SK-N-MC (cell line): ENCODE measurements at regions not wholly inside any gene's neighbourhood (a gene's known extent, or its start where the extent isn't known, plus 50 kb on each side); places are given as distances from the start of the nearest gene placed in this dataset.

Experiments used
- DNase-seq: peaks from one replicate; pipeline ENCODE4 v3.0.0-alpha.2; 2011; ENCODE audit warnings: low read depth, low spot score
- H3K27ac ChIP-seq: fragments of 200-600 bp; sonication (generic); 2 replicates; pipeline ENCODE4 v1.5.1; 2016; ENCODE audit warnings: mixed run types
- H3K36me3 ChIP-seq: fragments of 200-600 bp; sonication (generic); 2 replicates; pipeline ENCODE4 v1.6.1; 2017; ENCODE audit warnings: antibody characterized with exemption, low read length, mixed read lengths; ENCODE audit not compliant: insufficient read depth
- H3K4me3 ChIP-seq: fragments of 200-600 bp; sonication (generic); 2 replicates; pipeline ENCODE4 v1.5.1; 2016
- H3K9ac ChIP-seq: fragments of 200-600 bp; sonication (generic); 2 replicates; pipeline ENCODE4 v1.8.0; 2017; ENCODE audit warnings: mixed run types, mixed read lengths; ENCODE audit not compliant: insufficient read length
- H3K9me3 ChIP-seq: fragments of 200-600 bp; sonication (generic); 2 replicates; pipeline ENCODE4 v1.6.1; 2017; ENCODE audit warnings: low read depth, mild to moderate bottlenecking, antibody characterized with exemption, low read length, moderate library complexity, mixed read lengths
- EZH2 ChIP-seq: fragments of 200-600 bp; sonication (generic); IDR thresholded peaks from one replicate; pipeline ENCODE4 v1.6.1; 2017; ENCODE audit warnings: antibody characterized with exemption
- FOXP2 ChIP-seq: optimal IDR thresholded peaks from 2 replicates; pipeline ENCODE3; 2011; ENCODE audit warnings: mild to moderate bottlenecking, moderate library complexity; ENCODE audit not compliant: insufficient read depth; ENCODE audit errors: extremely low read length, control extremely low read depth
- POLR2AphosphoS5 ChIP-seq: IDR thresholded peaks from 2 replicates; pipeline ENCODE4 v1.6.1; 2012; ENCODE audit warnings: mild to moderate bottlenecking, low read depth, low read length, borderline replicate concordance

- DNase-seq, result no peak
- H3K9me3 ChIP-seq, result no peaks in the 10 kb centered on the region
- TF ChIP-seq FOXP2, result no peak
- no peak overlapping the region for H3K9ac ChIP-seq
- H3K27ac ChIP-seq, result no peak overlapping the region
- no peak overlapping the region for H3K4me3 ChIP-seq
- no peaks in the 10 kb centered on the region for H3K36me3 ChIP-seq
Observed at GRCh38 chr14:99003646-99004045, 268.4 kb downstream of the BCL11B start.

DNA sequence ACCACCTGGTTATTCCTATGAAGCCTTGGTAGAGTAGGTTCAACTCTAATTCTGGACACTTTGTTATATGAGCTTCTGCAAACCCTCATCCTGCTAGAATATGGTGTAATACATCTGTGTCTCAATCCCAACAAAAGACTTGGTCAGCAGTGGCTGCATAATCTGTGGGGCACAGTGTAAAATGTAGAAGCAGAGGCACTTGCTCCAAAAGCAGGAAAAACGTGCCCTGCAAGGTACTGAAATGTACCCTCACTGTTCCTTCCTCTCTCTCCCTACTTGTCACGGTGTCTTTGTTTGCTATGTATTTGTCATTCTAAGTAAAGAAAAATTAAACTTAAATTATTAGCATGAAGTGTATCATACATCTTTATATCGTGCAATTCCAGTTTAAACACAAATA, 267.9 kb downstream of the BCL11B start:
- H3K27ac ChIP-seq, result no peak overlapping the region
- no peak for TF ChIP-seq POLR2AphosphoS5
- TF ChIP-seq EZH2, result no peak
- TF ChIP-seq FOXP2, result no peak
- no peak for DNase-seq

GRCh38 chr14:99006276-99006675, 265.7 kb downstream of the BCL11B start:
- Histone ChIP-seq H3K9me3 (no peaks in the 10 kb centered on the region), H3K9ac (no peak overlapping the region), H3K4me3 (no peak overlapping the region), H3K27ac (no peak overlapping the region), H3K36me3 (no peaks in the 10 kb centered on the region)
- no peak for TF ChIP-seq EZH2
- TF ChIP-seq FOXP2, result no peak
- TF ChIP-seq POLR2AphosphoS5, result no peak
- DNase-seq, result no peak

More for the DNA sequence above, 267.9 kb downstream of the BCL11B start:
- no peaks in the 10 kb centered on the region for H3K36me3 ChIP-seq
- H3K4me3 ChIP-seq, result no peak overlapping the region
- H3K9ac ChIP-seq, result no peak overlapping the region
- no peaks in the 10 kb centered on the region for H3K9me3 ChIP-seq

DNA sequence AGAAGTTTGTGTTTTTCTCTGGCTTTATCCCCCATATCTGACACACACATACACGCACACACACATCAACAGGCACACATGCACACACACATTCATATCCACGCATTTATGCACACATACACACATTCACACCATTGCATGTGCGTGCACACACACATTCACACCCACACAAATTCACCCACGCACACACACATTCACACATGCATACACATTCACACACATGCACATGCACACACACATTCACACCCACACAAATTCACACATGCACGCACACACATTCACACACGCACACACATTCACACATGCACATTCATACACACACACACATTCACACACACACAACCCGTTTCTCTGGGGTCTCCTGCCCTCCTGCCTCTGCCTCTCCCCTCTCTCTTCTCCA, 264.2 kb downstream of the BCL11B start:
- Histone ChIP-seq H3K9ac (no peak overlapping the region), H3K27ac (no peak overlapping the region), H3K36me3 (no peaks in the 10 kb centered on the region), H3K9me3 (no peaks in the 10 kb centered on the region), H3K4me3 (no peak overlapping the region)
- no peak for TF ChIP-seq FOXP2
- TF ChIP-seq POLR2AphosphoS5, result no peak
- no peak for TF ChIP-seq EZH2
- no peak for DNase-seq

- Histone ChIP-seq H3K9me3 (no peaks in the 10 kb centered on the region), H3K4me3 (no peak overlapping the region)
Observed at GRCh38 chr14:99009871-99010270, 262.1 kb downstream of the BCL11B start.

GRCh38 chr14:99011385-99011784, 260.6 kb downstream of the BCL11B start:
- TF ChIP-seq EZH2, result no peak
- no peak for DNase-seq
- H3K27ac ChIP-seq, result no peak overlapping the region

More at GRCh38 chr14:99009871-99010270, 262.1 kb downstream of the BCL11B start:
- Histone ChIP-seq H3K36me3 (no peaks in the 10 kb centered on the region), H3K9ac (no peak overlapping the region), H3K27ac (no peak overlapping the region)
- DNase-seq, result no peak
- TF ChIP-seq EZH2 (no peak), FOXP2 (no peak), POLR2AphosphoS5 (no peak)

DNA sequence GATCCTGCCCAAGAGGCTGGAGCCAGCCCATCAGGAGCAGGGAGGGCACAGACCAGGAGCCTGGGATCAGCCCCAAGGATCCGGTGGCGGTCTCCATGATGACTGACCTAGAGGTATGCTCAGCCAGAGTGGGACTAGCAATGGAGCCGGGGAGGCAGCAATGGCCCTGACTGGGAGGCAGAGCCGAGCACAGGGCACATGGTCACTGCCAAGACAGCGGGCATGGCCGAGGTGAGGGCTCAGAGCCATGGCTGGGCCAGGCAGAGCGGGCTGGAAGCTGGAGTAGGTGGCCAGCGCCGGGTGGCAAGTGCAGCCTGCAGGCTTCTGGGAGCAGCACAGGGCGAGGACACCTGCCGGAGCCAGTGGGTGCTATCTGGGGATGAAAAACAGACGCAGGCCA, 259.3 kb downstream of the BCL11B start:
- no peak overlapping the region for H3K9ac ChIP-seq
- no peak overlapping the region for H3K27ac ChIP-seq
- H3K4me3 ChIP-seq, result no peak overlapping the region
- H3K36me3 ChIP-seq, result no peaks in the 10 kb centered on the region
- no peak for TF ChIP-seq FOXP2
- no peak for TF ChIP-seq POLR2AphosphoS5
- no peak for TF ChIP-seq EZH2
- H3K9me3 ChIP-seq, result no peaks in the 10 kb centered on the region
- DNase-seq, result no peak

More at GRCh38 chr14:99011385-99011784, 260.6 kb downstream of the BCL11B start:
- Histone ChIP-seq H3K9me3 (no peaks in the 10 kb centered on the region), H3K36me3 (no peaks in the 10 kb centered on the region), H3K4me3 (no peak overlapping the region), H3K9ac (no peak overlapping the region)

GRCh38 chr14:99015833-99016232, 256.2 kb downstream of the BCL11B start:
- Histone ChIP-seq H3K9me3 (no peaks in the 10 kb centered on the region), H3K9ac (no peak overlapping the region), H3K4me3 (no peak overlapping the region), H3K27ac (no peak overlapping the region), H3K36me3 (no peaks in the 10 kb centered on the region)
- no peak for DNase-seq
- TF ChIP-seq POLR2AphosphoS5 (no peak), FOXP2 (no peak), EZH2 (no peak)

DNA sequence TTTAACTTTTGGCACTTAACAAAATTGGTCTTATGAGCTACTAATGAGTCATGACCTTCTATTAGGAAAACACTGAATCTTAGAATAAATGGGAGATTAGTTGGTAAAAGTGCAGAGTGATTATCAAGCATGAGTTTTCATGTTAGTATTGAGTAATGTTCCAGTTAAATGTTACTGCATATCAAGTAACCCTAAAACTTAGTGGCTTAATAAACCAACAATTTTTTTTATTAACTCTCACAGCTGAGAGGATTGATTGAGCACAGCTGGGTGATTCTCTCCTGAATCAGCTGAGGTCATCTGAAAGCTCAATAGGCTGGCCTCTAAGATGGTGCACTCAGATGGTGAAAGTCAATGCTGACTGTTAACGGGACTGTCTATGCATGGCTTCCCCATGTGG, 248.6 kb downstream of the BCL11B start:
- H3K36me3 ChIP-seq, result no peaks in the 10 kb centered on the region
- no peaks in the 10 kb centered on the region for H3K9me3 ChIP-seq
- no peak overlapping the region for H3K27ac ChIP-seq

GRCh38 chr14:99024926-99025325, 247.1 kb downstream of the BCL11B start:
- Histone ChIP-seq H3K9me3 (no peaks in the 10 kb centered on the region), H3K9ac (no peak overlapping the region), H3K27ac (no peak overlapping the region), H3K36me3 (no peaks in the 10 kb centered on the region), H3K4me3 (no peak overlapping the region)
- DNase-seq, result no peak
- no peak for TF ChIP-seq EZH2
- no peak for TF ChIP-seq POLR2AphosphoS5
- no peak for TF ChIP-seq FOXP2

More for the DNA sequence above, 248.6 kb downstream of the BCL11B start:
- TF ChIP-seq POLR2AphosphoS5, result no peak
- TF ChIP-seq FOXP2, result no peak
- no peak for TF ChIP-seq EZH2
- DNase-seq, result no peak
- no peak overlapping the region for H3K4me3 ChIP-seq
- H3K9ac ChIP-seq, result no peak overlapping the region
